ENCODE measurements at regions not wholly inside any gene's neighbourhood (a gene's known extent, or its start where the extent isn't known, plus 50 kb on each side); places are given as distances from the start of the nearest gene placed in this dataset.

GRCh38 chr2:167900435-167901114, 346.8 kb downstream of the STK39 start:
- H3K4me3 ChIP-seq (ENCODE audit: low read depth, low read length), result no peak overlapping the region
- no peaks in the 10 kb centered on the region for H3K9me3 ChIP-seq (ENCODE audit: severe bottlenecking)
- no peaks in the 10 kb centered on the region for H3K27me3 ChIP-seq (ENCODE audit: insufficient read depth, low read depth, severe bottlenecking)
- no peak overlapping the region for H3K27ac ChIP-seq
- no peak for DNase-seq
- no peaks in the 10 kb centered on the region for H3K36me3 ChIP-seq
- no peak for TF ChIP-seq CTCF (IDR thresholded peaks at IDR 0.05; ENCODE audit: low read depth, low read length)

- DNase-seq, result no peak
- no peaks in the 10 kb centered on the region for H3K36me3 ChIP-seq
- H3K9me3 ChIP-seq (ENCODE audit: severe bottlenecking), result no peaks in the 10 kb centered on the region
- no peak overlapping the region for H3K27ac ChIP-seq
- TF ChIP-seq CTCF (IDR thresholded peaks at IDR 0.05; ENCODE audit: low read depth, low read length), result no peak
- no peaks in the 10 kb centered on the region for H3K27me3 ChIP-seq (ENCODE audit: insufficient read depth, low read depth, severe bottlenecking)
- H3K4me3 ChIP-seq (ENCODE audit: low read depth, low read length), result no peak overlapping the region
Measured at GRCh38 chr2:167898340-167898739, 349.1 kb downstream of the STK39 start.

- H3K4me3 ChIP-seq (ENCODE audit: low read depth, low read length), result no peak overlapping the region
- no peaks in the 10 kb centered on the region for H3K27me3 ChIP-seq (ENCODE audit: insufficient read depth, low read depth, severe bottlenecking)
- no peak for TF ChIP-seq CTCF (IDR thresholded peaks at IDR 0.05; ENCODE audit: low read depth, low read length)
- DNase-seq, result no peak
- H3K36me3 ChIP-seq, result no peaks in the 10 kb centered on the region
- no peak overlapping the region for H3K27ac ChIP-seq
- no peaks in the 10 kb centered on the region for H3K9me3 ChIP-seq (ENCODE audit: severe bottlenecking)
Measured at GRCh38 chr2:167891841-167892240, 355.6 kb downstream of the STK39 start.

GRCh38 chr2:167890739-167891138, 356.7 kb downstream of the STK39 start:
- H3K27ac ChIP-seq, result no peak overlapping the region
- no peak overlapping the region for H3K4me3 ChIP-seq (ENCODE audit: low read depth, low read length)
- TF ChIP-seq CTCF (IDR thresholded peaks at IDR 0.05; ENCODE audit: low read depth, low read length), result no peak
- H3K27me3 ChIP-seq (ENCODE audit: insufficient read depth, low read depth, severe bottlenecking), result no peaks in the 10 kb centered on the region
- H3K9me3 ChIP-seq (ENCODE audit: severe bottlenecking), result no peaks in the 10 kb centered on the region
- no peak for DNase-seq
- no peaks in the 10 kb centered on the region for H3K36me3 ChIP-seq

GRCh38 chr2:167880415-167880814, 367.0 kb downstream of the STK39 start:
- DNase-seq, result no peak
- no peak for TF ChIP-seq CTCF (IDR thresholded peaks at IDR 0.05; ENCODE audit: low read depth, low read length)
- Histone ChIP-seq H3K36me3 (no peaks in the 10 kb centered on the region), H3K27me3 (ENCODE audit: insufficient read depth, low read depth, severe bottlenecking) (no peaks in the 10 kb centered on the region), H3K4me3 (ENCODE audit: low read depth, low read length) (no peak overlapping the region), H3K27ac (no peak overlapping the region), H3K9me3 (ENCODE audit: severe bottlenecking) (no peaks in the 10 kb centered on the region)

GRCh38 chr2:167875529-167875928, 371.9 kb downstream of the STK39 start:
- no peak for TF ChIP-seq CTCF (IDR thresholded peaks at IDR 0.05; ENCODE audit: low read depth, low read length)
- Histone ChIP-seq H3K36me3 (no peaks in the 10 kb centered on the region), H3K27me3 (ENCODE audit: insufficient read depth, low read depth, severe bottlenecking) (no peaks in the 10 kb centered on the region), H3K9me3 (ENCODE audit: severe bottlenecking) (no peaks in the 10 kb centered on the region), H3K27ac (no peak overlapping the region), H3K4me3 (ENCODE audit: low read depth, low read length) (no peak overlapping the region)
- DNase-seq, result no peak

All from WERI-Rb-1 (cell line).